HFFc6 (cell line): ENCODE measurements at regions not wholly inside any gene's neighbourhood (a gene's known extent, or its start where the extent isn't known, plus 50 kb on each side); places are given as distances from the start of the nearest gene placed in this dataset.
"Not testable (repeated sequence)": the region's sequence is repeated elsewhere in the genome, so short reads cannot be mapped to it uniquely, and the experiment has no call there.

Source experiments
- DNase-seq: peaks from one replicate; pipeline ENCODE4 v3.0.0-alpha.2; 2018
- H3K27ac Mint-ChIP-seq: 2 replicates; pipeline ENCODE4 v1.8.0; 2020; ENCODE audit warnings: mild to moderate bottlenecking, mixed read lengths
- H3K27me3 Mint-ChIP-seq: 2 replicates; pipeline ENCODE4 v1.8.0; 2021; ENCODE audit warnings: mild to moderate bottlenecking, moderate library complexity, mixed read lengths; ENCODE audit not compliant: insufficient read depth
- H3K36me3 Mint-ChIP-seq: 2 replicates; pipeline ENCODE4 v1.8.0; 2021; ENCODE audit warnings: low read depth, mixed read lengths
- H3K4me1 Mint-ChIP-seq: 2 replicates; pipeline ENCODE4 v1.8.0; 2020; ENCODE audit warnings: low read depth, mixed read lengths
- H3K4me3 Mint-ChIP-seq: 2 replicates; pipeline ENCODE4 v1.8.0; 2020; ENCODE audit warnings: mild to moderate bottlenecking, moderate library complexity, mixed read lengths
- H3K9me3 Mint-ChIP-seq: 2 replicates; pipeline ENCODE4 v1.8.0; 2020; ENCODE audit warnings: mild to moderate bottlenecking, mixed read lengths
- TF ChIP-seq, protein P1 (sequence below): fragments of 200-600 bp; sonication (generic); IDR thresholded peaks from 2 replicates; pipeline ENCODE4 v1.5.0; 2021; ENCODE audit warnings: antibody characterized with exemption, mild to moderate bottlenecking

DNA sequence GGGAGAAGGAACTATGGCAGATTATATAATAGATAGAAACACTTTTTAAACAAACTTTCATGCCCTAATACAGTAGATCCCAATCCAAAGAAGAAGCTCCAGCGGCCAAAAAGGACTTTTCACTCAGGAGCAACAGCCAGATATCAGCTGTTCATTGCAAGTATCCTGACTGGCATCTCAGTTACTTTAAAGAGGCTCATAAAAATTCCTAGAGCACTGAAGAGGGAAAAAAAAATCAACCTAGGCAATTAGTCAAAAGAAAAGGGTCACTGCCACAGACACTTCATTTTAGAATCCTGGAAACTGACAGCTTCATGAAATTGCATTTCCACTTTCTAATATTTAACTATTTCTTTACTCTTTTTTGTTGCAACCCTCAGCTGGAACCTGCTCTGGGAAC lies 170.6 kb upstream of the SOX6 start:
- Mint-ChIP-seq H3K4me3 (no peak overlapping the region), H3K9me3 (peaks cover 18% of the 10 kb centered on the region), H3K27me3 (no peaks in the 10 kb centered on the region), H3K4me1 (no peaks in the 10 kb centered on the region; the same call in 1 of the 2 replicates), H3K36me3 (peaks cover 1% of the 10 kb centered on the region; the same call in 1 of the 2 replicates), H3K27ac (no peak overlapping the region)
- DNase-seq: no peak
- TF ChIP-seq, protein P1, sequence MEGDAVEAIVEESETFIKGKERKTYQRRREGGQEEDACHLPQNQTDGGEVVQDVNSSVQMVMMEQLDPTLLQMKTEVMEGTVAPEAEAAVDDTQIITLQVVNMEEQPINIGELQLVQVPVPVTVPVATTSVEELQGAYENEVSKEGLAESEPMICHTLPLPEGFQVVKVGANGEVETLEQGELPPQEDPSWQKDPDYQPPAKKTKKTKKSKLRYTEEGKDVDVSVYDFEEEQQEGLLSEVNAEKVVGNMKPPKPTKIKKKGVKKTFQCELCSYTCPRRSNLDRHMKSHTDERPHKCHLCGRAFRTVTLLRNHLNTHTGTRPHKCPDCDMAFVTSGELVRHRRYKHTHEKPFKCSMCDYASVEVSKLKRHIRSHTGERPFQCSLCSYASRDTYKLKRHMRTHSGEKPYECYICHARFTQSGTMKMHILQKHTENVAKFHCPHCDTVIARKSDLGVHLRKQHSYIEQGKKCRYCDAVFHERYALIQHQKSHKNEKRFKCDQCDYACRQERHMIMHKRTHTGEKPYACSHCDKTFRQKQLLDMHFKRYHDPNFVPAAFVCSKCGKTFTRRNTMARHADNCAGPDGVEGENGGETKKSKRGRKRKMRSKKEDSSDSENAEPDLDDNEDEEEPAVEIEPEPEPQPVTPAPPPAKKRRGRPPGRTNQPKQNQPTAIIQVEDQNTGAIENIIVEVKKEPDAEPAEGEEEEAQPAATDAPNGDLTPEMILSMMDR: no peak

DNA sequence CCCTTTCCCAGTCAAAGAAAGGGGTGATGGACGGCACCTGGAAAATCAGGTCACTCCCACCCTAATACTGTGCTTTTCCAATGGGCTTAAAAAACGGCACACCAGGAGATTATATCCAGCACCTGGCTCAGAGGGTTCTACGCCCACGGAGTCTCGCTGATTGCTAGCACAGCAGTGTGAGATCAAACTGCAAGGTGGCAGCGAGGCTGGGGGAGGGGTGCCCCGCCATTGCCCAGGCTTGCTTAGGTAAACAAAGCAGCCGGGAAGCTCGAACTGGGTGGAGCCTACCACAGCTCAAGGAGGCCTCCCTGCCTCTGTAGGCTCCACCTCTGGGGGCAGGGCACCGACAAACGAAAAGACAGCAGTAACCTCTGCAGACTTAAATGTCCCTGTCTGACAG lies 164.4 kb upstream of the SOX6 start:
- H3K27me3 Mint-ChIP-seq, DNase-seq, H3K27ac Mint-ChIP-seq, H3K4me3 Mint-ChIP-seq, H3K4me1 Mint-ChIP-seq: not testable (repeated sequence)
- Mint-ChIP-seq H3K9me3 (peaks cover 30% of the 10 kb centered on the region), H3K36me3 (peaks cover 11% of the 10 kb centered on the region)

DNA sequence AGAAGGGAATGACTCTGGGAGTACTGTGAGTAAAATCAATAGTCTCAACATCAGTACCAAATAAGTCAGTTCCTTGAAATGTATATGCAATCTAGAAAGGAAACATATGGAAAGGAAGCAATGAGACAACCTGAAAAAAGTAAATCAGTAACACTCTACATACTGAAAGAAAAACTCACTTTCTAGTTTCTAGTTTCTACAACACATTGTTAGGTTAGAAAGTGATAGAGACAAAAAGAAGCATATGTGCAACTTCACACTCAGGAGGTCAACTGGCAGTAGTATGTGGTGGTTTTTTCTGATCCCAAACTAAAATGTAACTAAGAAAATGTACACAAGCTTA lies 156.5 kb upstream of the SOX6 start:
- TF ChIP-seq, protein P1: no peak
- Mint-ChIP-seq H3K27ac (no peak overlapping the region; the same call in 1 of the 2 replicates), H3K9me3 (peaks cover 9% of the 10 kb centered on the region; the same call in 1 of the 2 replicates), H3K36me3 (no peaks in the 10 kb centered on the region), H3K4me3 (no peak overlapping the region), H3K4me1 (no peaks in the 10 kb centered on the region; the same call in 1 of the 2 replicates), H3K27me3 (no peaks in the 10 kb centered on the region)
- DNase-seq: no peak

DNA sequence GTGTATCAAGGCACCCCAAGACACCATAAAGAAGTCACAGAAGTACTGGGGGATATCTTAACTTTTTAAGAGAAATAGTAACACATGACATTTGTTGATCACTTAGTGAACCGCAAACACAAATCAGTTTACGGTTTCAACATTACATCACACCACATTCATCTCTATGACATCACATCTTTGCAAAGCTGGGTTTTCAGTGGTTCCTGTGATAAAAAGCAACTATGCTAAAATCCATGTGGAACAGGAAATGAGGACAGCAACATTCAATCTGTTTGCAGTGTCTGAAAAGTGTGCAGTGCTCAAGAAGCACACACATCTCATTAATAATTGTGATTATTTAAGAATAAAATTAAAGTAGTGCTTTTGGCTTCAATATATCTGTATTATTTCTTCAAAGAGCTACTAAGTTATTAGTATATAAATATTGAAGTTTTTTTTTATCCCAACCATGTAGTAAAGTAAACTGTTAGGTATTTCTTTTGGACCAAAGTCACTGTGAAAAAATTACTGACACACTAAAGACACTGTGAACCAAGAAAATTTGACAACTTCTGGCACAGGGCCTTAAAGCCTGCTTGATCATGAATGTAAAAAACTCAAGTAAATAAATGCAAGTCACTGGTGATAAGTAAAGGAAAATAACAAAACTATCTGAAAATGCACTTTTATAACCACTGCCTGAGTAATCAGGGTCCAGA lies 156.0 kb upstream of the SOX6 start:
- H3K27me3 Mint-ChIP-seq: no peaks in the 10 kb centered on the region
- H3K36me3 Mint-ChIP-seq: no peaks in the 10 kb centered on the region; the same call in 1 of the 2 replicates
- TF ChIP-seq, protein P1: no peak
- H3K4me1 Mint-ChIP-seq: no peaks in the 10 kb centered on the region; the same call in 1 of the 2 replicates
- DNase-seq: no peak
- H3K27ac Mint-ChIP-seq: no peak overlapping the region; the same call in 1 of the 2 replicates
- H3K9me3 Mint-ChIP-seq: peaks cover 15% of the 10 kb centered on the region; the same call in 1 of the 2 replicates
- H3K4me3 Mint-ChIP-seq: no peak overlapping the region

DNA sequence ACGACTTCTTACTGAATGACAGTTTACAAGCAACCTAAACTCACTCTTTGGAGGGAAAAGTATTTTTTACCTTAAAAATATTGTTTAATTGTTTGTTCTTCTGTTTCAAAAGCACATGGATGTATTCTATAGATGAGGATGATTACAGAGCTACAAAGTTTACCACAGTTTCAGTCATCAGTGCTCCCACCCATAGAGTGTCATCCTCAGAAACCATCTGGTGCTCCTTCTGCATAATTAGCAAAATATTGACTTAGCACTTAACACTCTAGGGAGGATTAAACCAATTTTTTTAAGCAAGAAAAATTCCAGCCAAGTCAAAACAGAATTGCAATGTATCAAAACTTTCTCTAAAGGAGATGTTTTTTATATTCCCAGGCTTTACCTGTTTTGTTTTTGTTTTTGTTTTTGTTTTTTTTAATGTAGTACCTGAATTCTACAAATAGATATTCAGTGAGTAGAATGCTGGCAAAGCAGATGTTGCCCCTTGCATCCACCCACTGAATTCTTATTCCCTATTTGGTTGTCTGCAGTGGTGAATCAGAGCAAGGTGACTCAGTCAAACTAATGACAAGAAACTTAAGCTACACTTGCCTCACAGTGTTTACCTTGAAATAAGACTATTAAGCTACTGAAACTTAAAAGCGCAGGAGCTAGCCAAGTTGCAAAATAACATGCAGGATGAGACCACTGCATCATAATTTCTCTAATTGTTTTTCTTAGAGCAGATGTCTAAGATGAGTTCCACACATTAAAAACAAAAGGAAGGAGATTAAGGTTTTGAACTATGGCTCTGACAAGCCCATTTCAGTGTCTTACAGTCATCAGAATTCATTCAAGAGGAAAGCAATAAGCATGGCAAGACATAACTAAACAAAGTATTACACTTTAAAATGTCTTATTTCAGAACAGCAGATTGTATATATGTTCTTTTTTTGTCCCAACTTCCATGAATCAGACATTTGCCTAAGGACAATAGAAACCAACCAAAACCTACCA lies 155.1 kb upstream of the SOX6 start:
- TF ChIP-seq, protein P1: no peak
- peak overlapping the region; percentile 31; the same call in 1 of the 2 replicates for H3K27ac Mint-ChIP-seq
- peak; percentile 49 for DNase-seq
- no peak overlapping the region; the same call in 1 of the 2 replicates for H3K4me3 Mint-ChIP-seq
- H3K36me3 Mint-ChIP-seq: no peaks in the 10 kb centered on the region; the same call in 1 of the 2 replicates
- peaks cover 22% of the 10 kb centered on the region for H3K9me3 Mint-ChIP-seq
- H3K27me3 Mint-ChIP-seq: no peaks in the 10 kb centered on the region; the same call in 1 of the 2 replicates
- H3K4me1 Mint-ChIP-seq: no peaks in the 10 kb centered on the region; the same call in 1 of the 2 replicates
